ENCODE measurements at regions not wholly inside any gene's neighbourhood (a gene's known extent, or its start where the extent isn't known, plus 50 kb on each side); places are given as distances from the start of the nearest gene placed in this dataset.

- POLR2A ChIA-PET (ENCODE audit: partially characterized antibody), result no interaction called here
- CTCF ChIA-PET (ENCODE audit: partially characterized antibody), result interaction anchor here (1.3 to 1.6 kb wide), 3 partner anchors 9 to 116 kb away, joined by 4 to 6 read pairs (median 4); no protein-coding TSS in a partner anchor
- no peak for FAIRE-seq
Measured at GRCh38 chr5:74096325-74096724, 470.3 kb downstream of the ARHGEF28 start.

More at GRCh38 chr5:74096325-74096724, 470.3 kb downstream of the ARHGEF28 start:
- Histone ChIP-seq H2BK5ac (ENCODE audit: low read depth, low read length) (no peak overlapping the region), H4K91ac (replicated peaks; ENCODE audit: insufficient read length, low read length) (no peak overlapping the region), H3K18ac (ENCODE audit: extremely low read depth, low read length) (no peak overlapping the region), H3K23me2 (ENCODE audit: low read depth, low read length) (no peaks in the 10 kb centered on the region), H3K9me3 (ENCODE audit: insufficient read depth in 2 of 2, low read depth in 1 of 2, low read length in 1 of 2) (peaks cover 5 to 7% of the 10 kb centered on the region in 2 experiments; a peak in 2 of 4 replicates), H3K4me3 (ENCODE audit: extremely low read depth in 1 of 4, insufficient read depth in 2 of 4, low read depth in 3 of 4, low read length in 4 of 4) (no peak overlapping the region), H3K79me1 (ENCODE audit: low read depth, low read length) (no peaks in the 10 kb centered on the region), H3K27ac (ENCODE audit: low read depth, low read length) (no peak overlapping the region), H2BK20ac (ENCODE audit: low read length) (no peak overlapping the region), H3K36me3 (ENCODE audit: control insufficient read depth in 2 of 4, insufficient read depth in 4 of 4, low read length in 3 of 4) (no peaks in the 10 kb centered on the region), H3K4ac (replicated peaks; ENCODE audit: insufficient read length, low read depth, low read length) (no peak overlapping the region), H2BK15ac (ENCODE audit: low read length) (no peak overlapping the region), H3K14ac (ENCODE audit: insufficient read length) (no peak overlapping the region), H4K8ac (ENCODE audit: extremely low read depth, insufficient read depth, low read length) (no peak overlapping the region), H3K4me2 (ENCODE audit: insufficient read depth in 1 of 2, low read depth in 2 of 2, low read length in 2 of 2) (no peak overlapping the region), H2AK5ac (ENCODE audit: low read depth, low read length) (no peak overlapping the region), H3K9ac (replicated peaks in 1 of 4; ENCODE audit: extremely low read depth in 1 of 4, low read depth in 3 of 4, low read length in 3 of 4) (no peak overlapping the region), H2BK120ac (replicated peaks; ENCODE audit: low read depth, low read length) (no peak overlapping the region), H2BK12ac (ENCODE audit: low read depth, low read length) (no peak overlapping the region), H3K4me1 (replicated peaks in 1 of 4; ENCODE audit: control insufficient read depth in 3 of 4, insufficient read depth in 4 of 4, low read length in 3 of 4) (no peaks in the 10 kb centered on the region), H3K23ac (ENCODE audit: insufficient read length) (no peak overlapping the region), H3K27me3 (replicated peaks in 1 of 4; ENCODE audit: control insufficient read depth in 3 of 4, extremely low read depth in 1 of 4, insufficient read depth in 3 of 4, low read length in 3 of 4) (no peaks in the 10 kb centered on the region), H3K56ac (replicated peaks; ENCODE audit: insufficient read length, low read depth, low read length) (no peak overlapping the region), H4K5ac (ENCODE audit: insufficient read length, low read depth, low read length) (no peak overlapping the region), H4K20me1 (replicated peaks in 1 of 2; ENCODE audit: control insufficient read depth in 1 of 2, insufficient read depth in 2 of 2, low read length in 2 of 2) (no peaks in the 10 kb centered on the region), H3K79me2 (ENCODE audit: control insufficient read depth in 1 of 2, insufficient read depth in 2 of 2, low read length in 2 of 2) (no peaks in the 10 kb centered on the region), H2AFZ (ENCODE audit: low read length) (no peak overlapping the region)
- TF ChIP-seq MAX (IDR thresholded peaks at IDR 0.05) (no peak), TCF12 (IDR thresholded peaks at IDR 0.05; ENCODE audit: low read depth, low read length) (no peak), RXRA (IDR thresholded peaks at IDR 0.05; ENCODE audit: insufficient read depth, low read depth, low read length) (no peak), SRF (IDR thresholded peaks at IDR 0.05; ENCODE audit: low read depth, low read length) (no peak), TEAD4 (IDR thresholded peaks at IDR 0.05; ENCODE audit: low read depth, low read length) (no peak), CBX8 (IDR thresholded peaks at IDR 0.05; ENCODE audit: borderline replicate concordance, low read depth, low read length) (no peak), RNF2 (IDR thresholded peaks at IDR 0.05; ENCODE audit: borderline replicate concordance, low read depth, low read length, missing control alignments, poor library complexity, severe bottlenecking) (no peak), RFX5 (IDR thresholded peaks at IDR 0.05; ENCODE audit: borderline replicate concordance, low read depth, low read length) (no peak), SIRT6 (IDR thresholded peaks at IDR 0.05; ENCODE audit: low read length) (no peak), NANOG (IDR thresholded peaks at IDR 0.05; ENCODE audit: insufficient read depth, low read depth, low read length, poor library complexity, severe bottlenecking) (no peak), SUZ12 (IDR thresholded peaks at IDR 0.05; ENCODE audit: low read length) (no peak), TAF7 (optimal IDR thresholded peaks at IDR 0.05; ENCODE audit: borderline replicate concordance, low read depth, low read length) (no peak), EZH2 (IDR thresholded peaks at IDR 0.05; ENCODE audit: low read depth, low read length, severe bottlenecking) (no peak), CHD2 (IDR thresholded peaks at IDR 0.05; ENCODE audit: low read length) (no peak), RBBP5 (IDR thresholded peaks at IDR 0.05; ENCODE audit: borderline replicate concordance, low read depth, low read length) (no peak)
- DNase-seq (ENCODE audit: low read depth in 1 of 2, low spot score in 2 of 2), result no peak
